ENCODE measurements at regions not wholly inside any gene's neighbourhood (a gene's known extent, or its start where the extent isn't known, plus 50 kb on each side); places are given as distances from the start of the nearest gene placed in this dataset.
"Not testable (repeated sequence)": the region's sequence is repeated elsewhere in the genome, so short reads cannot be mapped to it uniquely, and the experiment has no call there.

DNA sequence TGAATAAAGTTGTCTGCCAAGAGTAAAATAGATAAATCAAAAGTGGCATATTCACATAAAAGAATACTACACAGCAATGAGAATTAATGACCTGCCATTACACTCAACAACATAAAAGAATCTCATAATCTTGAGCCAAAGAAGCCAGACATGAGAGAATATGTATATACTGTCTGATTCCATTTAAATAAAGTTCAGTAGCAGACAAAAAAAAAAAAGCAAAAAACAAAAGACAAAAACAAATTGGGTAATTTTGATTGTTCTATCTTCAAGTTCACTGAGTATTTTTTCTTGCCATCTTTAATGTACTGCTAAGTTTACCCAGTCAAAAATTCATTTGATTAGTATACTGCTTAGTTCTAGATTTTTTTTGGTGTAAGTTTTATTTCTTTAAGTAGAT, 87.9 kb upstream of the TRPC7 start:
- Histone ChIP-seq H3K27me3 (replicated peaks; ENCODE audit: control insufficient read depth, insufficient read depth, low read length) (no peaks in the 10 kb centered on the region), H3K9me3 (no peaks in the 10 kb centered on the region), H3K4me3 (ENCODE audit: low read depth, low read length) (no peak overlapping the region), H3K36me3 (ENCODE audit: control insufficient read depth, insufficient read depth, low read length) (no peaks in the 10 kb centered on the region), H3K4me1 (no peaks in the 10 kb centered on the region)
- Mint-ChIP-seq H3K36me3 (ENCODE audit: insufficient read depth, unreplicated experiment) (no peaks in the 10 kb centered on the region), H3K4me3 (ENCODE audit: unreplicated experiment) (no peak overlapping the region), H3K27me3 (ENCODE audit: insufficient read depth, unreplicated experiment) (peaks cover 4% of the 10 kb centered on the region), H3K27ac (ENCODE audit: unreplicated experiment) (no peak overlapping the region), H3K9me3 (ENCODE audit: unreplicated experiment) (peaks cover 8% of the 10 kb centered on the region), H3K4me1 (ENCODE audit: low read depth, unreplicated experiment) (no peaks in the 10 kb centered on the region)
- no TSS peak for BruUV-seq (replicated peaks)
- CTCF ChIA-PET = no interaction called here
- TF ChIP-seq, protein P1, sequence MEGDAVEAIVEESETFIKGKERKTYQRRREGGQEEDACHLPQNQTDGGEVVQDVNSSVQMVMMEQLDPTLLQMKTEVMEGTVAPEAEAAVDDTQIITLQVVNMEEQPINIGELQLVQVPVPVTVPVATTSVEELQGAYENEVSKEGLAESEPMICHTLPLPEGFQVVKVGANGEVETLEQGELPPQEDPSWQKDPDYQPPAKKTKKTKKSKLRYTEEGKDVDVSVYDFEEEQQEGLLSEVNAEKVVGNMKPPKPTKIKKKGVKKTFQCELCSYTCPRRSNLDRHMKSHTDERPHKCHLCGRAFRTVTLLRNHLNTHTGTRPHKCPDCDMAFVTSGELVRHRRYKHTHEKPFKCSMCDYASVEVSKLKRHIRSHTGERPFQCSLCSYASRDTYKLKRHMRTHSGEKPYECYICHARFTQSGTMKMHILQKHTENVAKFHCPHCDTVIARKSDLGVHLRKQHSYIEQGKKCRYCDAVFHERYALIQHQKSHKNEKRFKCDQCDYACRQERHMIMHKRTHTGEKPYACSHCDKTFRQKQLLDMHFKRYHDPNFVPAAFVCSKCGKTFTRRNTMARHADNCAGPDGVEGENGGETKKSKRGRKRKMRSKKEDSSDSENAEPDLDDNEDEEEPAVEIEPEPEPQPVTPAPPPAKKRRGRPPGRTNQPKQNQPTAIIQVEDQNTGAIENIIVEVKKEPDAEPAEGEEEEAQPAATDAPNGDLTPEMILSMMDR (IDR thresholded peaks at IDR 0.05; ENCODE audit: insufficient read depth in 1 of 2, low read depth in 1 of 2, low read length in 1 of 2, severe bottlenecking in 1 of 2, unreplicated experiment in 1 of 2) = no peak
- intact Hi-C loops (cut with micrococcal nuclease; ENCODE audit: unreplicated experiment) = no loop called here
- no peak for DNase-seq
- POLR2A ChIA-PET = no interaction called here

DNA sequence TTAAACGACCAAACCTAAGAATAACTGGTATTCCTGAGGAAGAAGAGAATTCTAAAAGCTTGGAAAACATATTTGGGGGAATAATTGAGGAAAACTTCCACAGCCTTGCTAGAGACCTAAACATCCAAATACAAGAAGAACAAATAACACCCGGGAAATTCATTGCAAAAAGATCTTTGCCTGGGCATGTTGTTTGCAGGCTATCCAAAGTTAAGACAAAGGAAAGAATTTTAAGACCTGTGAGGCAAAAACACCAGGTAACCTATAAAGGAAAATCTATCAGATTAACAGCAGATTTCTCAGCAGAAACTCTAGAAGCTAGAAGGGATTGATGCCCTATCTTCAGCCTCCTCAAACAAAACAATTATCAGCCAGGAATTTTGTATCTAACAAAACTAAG, 82.2 kb upstream of the TRPC7 start:
- H3K36me3 ChIP-seq (ENCODE audit: control insufficient read depth, insufficient read depth, low read length); BruUV-seq (replicated peaks); H3K4me3 ChIP-seq (ENCODE audit: low read depth, low read length); intact Hi-C loops (cut with micrococcal nuclease; ENCODE audit: unreplicated experiment); H3K4me1 Mint-ChIP-seq (ENCODE audit: low read depth, unreplicated experiment); H3K27me3 ChIP-seq (replicated peaks; ENCODE audit: control insufficient read depth, insufficient read depth, low read length); H3K4me3 Mint-ChIP-seq (ENCODE audit: unreplicated experiment); CTCF ChIA-PET; POLR2A ChIA-PET; H3K4me1 ChIP-seq; H3K27ac Mint-ChIP-seq (ENCODE audit: unreplicated experiment); H3K9me3 ChIP-seq; H3K36me3 Mint-ChIP-seq (ENCODE audit: insufficient read depth, unreplicated experiment); DNase-seq: not testable (repeated sequence)
- H3K9me3 Mint-ChIP-seq (ENCODE audit: unreplicated experiment) = peaks cover 23% of the 10 kb centered on the region
- peaks cover 15% of the 10 kb centered on the region for H3K27me3 Mint-ChIP-seq (ENCODE audit: insufficient read depth, unreplicated experiment)

DNA sequence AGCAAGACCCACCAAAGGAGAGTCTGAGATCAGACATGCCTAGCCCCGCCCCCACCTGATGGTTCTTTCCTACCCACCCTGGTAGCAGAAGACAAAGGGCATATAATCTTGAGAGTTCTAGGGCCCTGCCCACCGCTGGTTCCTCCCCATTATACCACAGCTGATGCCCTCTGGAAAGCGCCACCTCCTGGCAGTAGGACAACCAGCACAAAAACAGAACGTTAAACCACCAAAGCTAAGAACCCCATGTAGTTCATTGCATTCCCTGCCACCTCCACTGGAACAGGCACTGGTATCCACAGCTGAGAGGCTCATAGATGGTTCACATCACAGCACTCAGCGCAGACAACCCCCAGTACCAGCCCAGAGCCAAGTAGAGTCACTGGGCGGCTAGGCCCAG, 81.2 kb upstream of the TRPC7 start:
- H3K4me1 Mint-ChIP-seq (ENCODE audit: low read depth, unreplicated experiment) = no peaks in the 10 kb centered on the region
- H3K4me3 Mint-ChIP-seq (ENCODE audit: unreplicated experiment) = no peak overlapping the region
- TF ChIP-seq, protein P1 (IDR thresholded peaks at IDR 0.05; ENCODE audit: insufficient read depth in 1 of 2, low read depth in 1 of 2, low read length in 1 of 2, severe bottlenecking in 1 of 2, unreplicated experiment in 1 of 2) = no peak
- no peak for DNase-seq
- H3K9me3 Mint-ChIP-seq (ENCODE audit: unreplicated experiment) = peaks cover 32% of the 10 kb centered on the region
- CTCF ChIA-PET = no interaction called here
- H3K9me3 ChIP-seq = 0 out of 2 replicates have a peak, but pooled peaks cover 4% of the 10 kb centered on the region
- no peaks in the 10 kb centered on the region for H3K4me1 ChIP-seq
- peaks cover 15% of the 10 kb centered on the region for H3K27me3 Mint-ChIP-seq (ENCODE audit: insufficient read depth, unreplicated experiment)
- POLR2A ChIA-PET = no interaction called here
- intact Hi-C loops (cut with micrococcal nuclease; ENCODE audit: unreplicated experiment) = no loop called here
- H3K4me3 ChIP-seq (ENCODE audit: low read depth, low read length) = no peak overlapping the region
- no peaks in the 10 kb centered on the region for H3K27me3 ChIP-seq (replicated peaks; ENCODE audit: control insufficient read depth, insufficient read depth, low read length)
- H3K27ac Mint-ChIP-seq (ENCODE audit: unreplicated experiment) = no peak overlapping the region
- H3K36me3 ChIP-seq (ENCODE audit: control insufficient read depth, insufficient read depth, low read length) = no peaks in the 10 kb centered on the region
- no TSS peak for BruUV-seq (replicated peaks)
- H3K36me3 Mint-ChIP-seq (ENCODE audit: insufficient read depth, unreplicated experiment) = no peaks in the 10 kb centered on the region

DNA sequence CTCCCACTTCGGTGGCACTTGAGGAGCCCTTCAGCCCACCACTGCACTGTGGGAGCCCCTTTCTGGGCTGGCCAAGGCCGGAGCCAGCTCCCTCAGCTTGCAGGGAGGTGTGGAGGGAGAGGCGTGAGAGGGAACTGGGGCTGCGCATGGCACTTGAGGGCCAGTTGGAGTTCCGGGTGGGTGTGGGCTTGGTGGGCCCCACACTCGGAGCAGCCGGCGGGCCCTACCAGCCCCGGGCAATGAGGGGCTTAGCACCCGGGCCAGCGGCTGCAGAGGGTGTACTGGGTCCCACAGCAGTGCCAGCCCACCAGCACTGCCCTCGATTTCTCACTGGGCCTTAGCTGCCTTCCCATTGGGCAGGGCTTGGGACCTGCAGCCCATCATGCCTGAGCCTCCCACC, 78.8 kb upstream of the TRPC7 start:
- H3K36me3 ChIP-seq (ENCODE audit: control insufficient read depth, insufficient read depth, low read length); H3K27ac Mint-ChIP-seq (ENCODE audit: unreplicated experiment); H3K4me3 Mint-ChIP-seq (ENCODE audit: unreplicated experiment); BruUV-seq (replicated peaks); intact Hi-C loops (cut with micrococcal nuclease; ENCODE audit: unreplicated experiment); CTCF ChIA-PET; H3K4me1 Mint-ChIP-seq (ENCODE audit: low read depth, unreplicated experiment); H3K4me3 ChIP-seq (ENCODE audit: low read depth, low read length); H3K4me1 ChIP-seq; H3K36me3 Mint-ChIP-seq (ENCODE audit: insufficient read depth, unreplicated experiment); DNase-seq; H3K27me3 ChIP-seq (replicated peaks; ENCODE audit: control insufficient read depth, insufficient read depth, low read length); POLR2A ChIA-PET; H3K9me3 ChIP-seq: not testable (repeated sequence)
- H3K27me3 Mint-ChIP-seq (ENCODE audit: insufficient read depth, unreplicated experiment) = peaks cover 17% of the 10 kb centered on the region
- peaks cover 25% of the 10 kb centered on the region for H3K9me3 Mint-ChIP-seq (ENCODE audit: unreplicated experiment)

Measured in Caco-2 (cell line).